ENCODE measurements at regions not wholly inside any gene's neighbourhood (a gene's known extent, or its start where the extent isn't known, plus 50 kb on each side); places are given as distances from the start of the nearest gene placed in this dataset.

DNA sequence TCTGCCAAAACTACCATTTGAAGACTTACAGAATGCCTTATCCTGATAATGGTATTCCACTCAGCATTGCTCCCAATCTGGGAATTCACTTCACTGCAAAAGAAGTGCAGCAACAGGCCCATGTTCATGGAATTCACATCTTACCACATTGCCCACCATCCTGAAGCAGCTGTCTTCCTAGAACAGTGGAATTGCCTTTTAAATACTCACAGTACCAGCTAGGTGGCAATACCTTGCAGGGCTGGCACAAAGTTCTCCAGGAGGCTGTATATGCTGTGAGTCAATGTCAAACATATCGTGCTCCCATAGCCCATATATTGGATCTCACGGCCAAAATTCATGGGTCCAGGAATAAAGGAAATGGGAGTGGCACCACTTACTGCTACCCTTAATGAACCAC lies 83.8 kb upstream of the PLEKHG7 start:
- H3K4me3 ChIP-seq = no peak overlapping the region
- H3K27ac ChIP-seq = no peak overlapping the region
- H3K9me3 ChIP-seq = no peaks in the 10 kb centered on the region
- no peaks in the 10 kb centered on the region for H3K27me3 ChIP-seq
- DNase-seq (ENCODE audit: extremely low spot score in 2 of 2) = no peak
- TF ChIP-seq POLR2A (IDR thresholded peaks at IDR 0.05) (no peak), CTCF (IDR thresholded peaks at IDR 0.05) (no peak), POLR2AphosphoS5 (IDR thresholded peaks at IDR 0.05; ENCODE audit: insufficient read depth in 1 of 2, low read depth in 1 of 2) (no peak)
- no peaks in the 10 kb centered on the region for H3K4me1 ChIP-seq
- intact Hi-C loops (cut with DNase I) = no loop called here
- H3K36me3 ChIP-seq = no peaks in the 10 kb centered on the region

- TF ChIP-seq POLR2AphosphoS5 (IDR thresholded peaks at IDR 0.05; ENCODE audit: insufficient read depth in 1 of 2, low read depth in 1 of 2) = no peak
- no peak for TF ChIP-seq POLR2A (IDR thresholded peaks at IDR 0.05)
- no peak for TF ChIP-seq CTCF (IDR thresholded peaks at IDR 0.05)
- no peaks in the 10 kb centered on the region for H3K27me3 ChIP-seq
- no peak overlapping the region for H3K4me3 ChIP-seq
- no peak for DNase-seq (ENCODE audit: extremely low spot score in 2 of 2)
- no peak overlapping the region for H3K27ac ChIP-seq
- no peaks in the 10 kb centered on the region for H3K9me3 ChIP-seq
- H3K36me3 ChIP-seq = no peaks in the 10 kb centered on the region
- no peaks in the 10 kb centered on the region for H3K4me1 ChIP-seq
- intact Hi-C loops (cut with DNase I) = no loop called here
These were observed 87.1 kb upstream of the PLEKHG7 start for GRCh38 chr12:92615703-92616102.

GRCh38 chr12:92615086-92615485 lies 87.7 kb upstream of the PLEKHG7 start:
- DNase-seq (ENCODE audit: extremely low spot score in 2 of 2) = no peak
- Histone ChIP-seq H3K4me3 (no peak overlapping the region), H3K36me3 (no peaks in the 10 kb centered on the region), H3K27ac (no peak overlapping the region), H3K4me1 (no peaks in the 10 kb centered on the region), H3K27me3 (no peaks in the 10 kb centered on the region), H3K9me3 (no peaks in the 10 kb centered on the region)
- no peak for TF ChIP-seq POLR2AphosphoS5 (IDR thresholded peaks at IDR 0.05; ENCODE audit: insufficient read depth in 1 of 2, low read depth in 1 of 2)
- TF ChIP-seq POLR2A (IDR thresholded peaks at IDR 0.05) = no peak
- no peak for TF ChIP-seq CTCF (IDR thresholded peaks at IDR 0.05)
- intact Hi-C loops (cut with DNase I) = no loop called here

DNA sequence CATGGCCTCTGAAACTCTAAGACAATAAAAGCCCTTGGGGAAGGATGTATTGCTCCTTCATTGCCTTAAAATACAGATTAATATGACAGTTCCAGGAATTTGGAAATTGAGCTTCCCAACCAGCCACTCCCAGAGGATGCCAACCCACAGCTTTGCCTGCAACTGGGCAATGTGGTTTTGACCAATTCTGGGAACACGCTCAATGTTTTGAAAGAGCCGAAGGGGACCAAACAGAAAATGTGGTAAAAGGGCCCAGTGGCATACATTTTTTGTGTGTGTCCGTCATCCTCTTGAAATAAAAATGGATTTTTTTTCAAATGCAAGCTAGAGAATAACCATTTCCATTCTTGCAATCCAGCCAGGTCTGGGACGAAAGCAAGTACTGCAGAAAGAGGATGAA lies 88.3 kb upstream of the PLEKHG7 start:
- no peak for TF ChIP-seq CTCF (IDR thresholded peaks at IDR 0.05)
- no peak for TF ChIP-seq POLR2AphosphoS5 (IDR thresholded peaks at IDR 0.05; ENCODE audit: insufficient read depth in 1 of 2, low read depth in 1 of 2)
- TF ChIP-seq POLR2A (IDR thresholded peaks at IDR 0.05) = no peak
- Histone ChIP-seq H3K4me3 (no peak overlapping the region), H3K4me1 (no peaks in the 10 kb centered on the region), H3K27me3 (no peaks in the 10 kb centered on the region), H3K9me3 (no peaks in the 10 kb centered on the region), H3K36me3 (no peaks in the 10 kb centered on the region), H3K27ac (no peak overlapping the region)
- intact Hi-C loops (cut with DNase I) = no loop called here
- DNase-seq (ENCODE audit: extremely low spot score in 2 of 2) = no peak

DNA sequence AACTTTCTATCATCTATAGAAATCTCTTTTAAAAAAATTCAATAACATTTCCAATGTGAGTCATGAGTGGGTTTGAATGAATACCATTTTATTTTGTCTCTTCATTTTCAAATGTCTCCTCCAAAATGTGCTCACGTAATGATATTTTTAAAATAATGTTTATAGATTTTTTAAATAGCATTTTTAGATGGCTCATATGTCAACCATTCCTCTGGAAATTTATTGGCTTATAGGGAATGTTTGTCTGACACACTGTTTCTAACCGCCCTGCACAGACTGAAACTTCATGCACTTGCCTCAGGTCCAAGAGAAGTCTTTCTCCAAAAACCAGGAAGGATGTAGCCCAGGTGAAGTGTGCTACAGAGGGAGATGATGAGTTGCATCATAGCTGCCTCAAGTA lies 88.8 kb upstream of the PLEKHG7 start:
- TF ChIP-seq CTCF (IDR thresholded peaks at IDR 0.05) (no peak), POLR2A (IDR thresholded peaks at IDR 0.05) (no peak), POLR2AphosphoS5 (IDR thresholded peaks at IDR 0.05; ENCODE audit: insufficient read depth in 1 of 2, low read depth in 1 of 2) (no peak)
- intact Hi-C loops (cut with DNase I) = no loop called here
- Histone ChIP-seq H3K9me3 (no peaks in the 10 kb centered on the region), H3K27me3 (no peaks in the 10 kb centered on the region), H3K36me3 (no peaks in the 10 kb centered on the region), H3K4me3 (no peak overlapping the region), H3K27ac (no peak overlapping the region), H3K4me1 (no peaks in the 10 kb centered on the region)
- no peak for DNase-seq (ENCODE audit: extremely low spot score in 2 of 2)
